ENCODE measurements at regions not wholly inside any gene's neighbourhood (a gene's known extent, or its start where the extent isn't known, plus 50 kb on each side); places are given as distances from the start of the nearest gene placed in this dataset.

DNA sequence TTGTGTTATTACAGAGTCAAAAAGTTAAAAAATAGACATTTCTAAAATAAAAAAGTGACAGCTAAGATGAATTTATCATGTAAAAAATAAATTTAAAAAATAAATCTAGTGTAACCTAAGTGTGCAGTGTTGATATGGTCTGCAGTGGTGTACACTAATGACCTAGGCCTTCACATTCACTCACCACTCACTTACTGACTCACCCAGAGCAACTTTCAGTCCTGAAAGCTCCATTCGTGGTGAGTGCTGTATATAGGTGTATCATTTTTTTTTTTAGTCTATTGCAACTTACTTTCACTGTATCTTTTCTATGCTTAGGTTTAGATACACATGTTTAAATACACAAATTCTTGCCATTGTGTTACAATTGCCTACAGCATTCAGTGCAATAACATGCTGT, 459.4 kb upstream of the ROBO1 start:
- H3K4me3 ChIP-seq: no peak overlapping the region
- H3K36me3 ChIP-seq (replicated peaks in 1 of 2): no peaks in the 10 kb centered on the region
- no peak for DNase-seq
- H3K27me3 ChIP-seq: no peaks in the 10 kb centered on the region
- no peaks in the 10 kb centered on the region for H3K4me1 ChIP-seq (replicated peaks in 1 of 2)
- WGBS, 4 donors: 45 to 73% (median 64%) methylated on average over 1 of the region's 1 CpG
- H3K9me3 ChIP-seq (replicated peaks in 1 of 3): no peaks in the 10 kb centered on the region
- no peak overlapping the region for H3K27ac ChIP-seq
- TF ChIP-seq, protein P1, sequence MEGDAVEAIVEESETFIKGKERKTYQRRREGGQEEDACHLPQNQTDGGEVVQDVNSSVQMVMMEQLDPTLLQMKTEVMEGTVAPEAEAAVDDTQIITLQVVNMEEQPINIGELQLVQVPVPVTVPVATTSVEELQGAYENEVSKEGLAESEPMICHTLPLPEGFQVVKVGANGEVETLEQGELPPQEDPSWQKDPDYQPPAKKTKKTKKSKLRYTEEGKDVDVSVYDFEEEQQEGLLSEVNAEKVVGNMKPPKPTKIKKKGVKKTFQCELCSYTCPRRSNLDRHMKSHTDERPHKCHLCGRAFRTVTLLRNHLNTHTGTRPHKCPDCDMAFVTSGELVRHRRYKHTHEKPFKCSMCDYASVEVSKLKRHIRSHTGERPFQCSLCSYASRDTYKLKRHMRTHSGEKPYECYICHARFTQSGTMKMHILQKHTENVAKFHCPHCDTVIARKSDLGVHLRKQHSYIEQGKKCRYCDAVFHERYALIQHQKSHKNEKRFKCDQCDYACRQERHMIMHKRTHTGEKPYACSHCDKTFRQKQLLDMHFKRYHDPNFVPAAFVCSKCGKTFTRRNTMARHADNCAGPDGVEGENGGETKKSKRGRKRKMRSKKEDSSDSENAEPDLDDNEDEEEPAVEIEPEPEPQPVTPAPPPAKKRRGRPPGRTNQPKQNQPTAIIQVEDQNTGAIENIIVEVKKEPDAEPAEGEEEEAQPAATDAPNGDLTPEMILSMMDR (IDR thresholded peaks at IDR 0.05): no peak
- no peak for TF ChIP-seq POLR2A (IDR thresholded peaks at IDR 0.05)
- intact Hi-C loops (cut with DNase I): no loop called here

- 78 to 88% (median 83%) methylated on average over 2 of the region's 2 CpGs for WGBS, 4 donors
- Histone ChIP-seq H3K27me3 (no peaks in the 10 kb centered on the region), H3K9me3 (replicated peaks in 1 of 3) (no peaks in the 10 kb centered on the region), H3K4me3 (no peak overlapping the region), H3K27ac (no peak overlapping the region), H3K36me3 (replicated peaks in 1 of 2) (no peaks in the 10 kb centered on the region), H3K4me1 (replicated peaks in 1 of 2) (no peaks in the 10 kb centered on the region)
- intact Hi-C loops (cut with DNase I): no loop called here
- no peak for DNase-seq
- TF ChIP-seq, protein P1 (IDR thresholded peaks at IDR 0.05): no peak
- TF ChIP-seq POLR2A (IDR thresholded peaks at IDR 0.05): no peak
Measured at GRCh38 chr3:80215191-80215590, 447.4 kb upstream of the ROBO1 start.

GRCh38 chr3:80213086-80213485, 445.3 kb upstream of the ROBO1 start:
- Histone ChIP-seq H3K4me1 (replicated peaks in 1 of 2) (no peaks in the 10 kb centered on the region), H3K27ac (no peak overlapping the region), H3K9me3 (replicated peaks in 1 of 3) (no peaks in the 10 kb centered on the region), H3K4me3 (no peak overlapping the region), H3K27me3 (no peaks in the 10 kb centered on the region), H3K36me3 (replicated peaks in 1 of 2) (no peaks in the 10 kb centered on the region)
- TF ChIP-seq POLR2A (IDR thresholded peaks at IDR 0.05): no peak
- TF ChIP-seq, protein P1 (IDR thresholded peaks at IDR 0.05): no peak
- 76 to 83% (median 80%) methylated on average over 4 of the region's 4 CpGs for WGBS, 4 donors
- intact Hi-C loops (cut with DNase I): no loop called here
- DNase-seq: no peak

GRCh38 chr3:80192936-80193335, 425.1 kb upstream of the ROBO1 start:
- no peak overlapping the region for H3K4me3 ChIP-seq
- TF ChIP-seq, protein P1 (IDR thresholded peaks at IDR 0.05): no peak
- no peak for TF ChIP-seq POLR2A (IDR thresholded peaks at IDR 0.05)
- H3K36me3 ChIP-seq (replicated peaks in 1 of 2): no peaks in the 10 kb centered on the region
- intact Hi-C loops (cut with DNase I): no loop called here
- H3K27ac ChIP-seq: no peak overlapping the region
- DNase-seq: no peak
- H3K4me1 ChIP-seq (replicated peaks in 1 of 2): peaks cover 0 to 10% of the 10 kb centered on the region in 2 donors
- WGBS, 4 donors: 60 to 87% (median 76%) methylated on average over 3 of the region's 3 CpGs
- H3K27me3 ChIP-seq: no peaks in the 10 kb centered on the region
- H3K9me3 ChIP-seq (replicated peaks in 1 of 3): no peaks in the 10 kb centered on the region
